ENCODE measurements at regions not wholly inside any gene's neighbourhood (a gene's known extent, or its start where the extent isn't known, plus 50 kb on each side); places are given as distances from the start of the nearest gene placed in this dataset.

GRCh38 chr18:42137693-42138375, 182.8 kb downstream of the PIK3C3 start:
- DNase-seq (ENCODE audit: low spot score), result no peak

DNA sequence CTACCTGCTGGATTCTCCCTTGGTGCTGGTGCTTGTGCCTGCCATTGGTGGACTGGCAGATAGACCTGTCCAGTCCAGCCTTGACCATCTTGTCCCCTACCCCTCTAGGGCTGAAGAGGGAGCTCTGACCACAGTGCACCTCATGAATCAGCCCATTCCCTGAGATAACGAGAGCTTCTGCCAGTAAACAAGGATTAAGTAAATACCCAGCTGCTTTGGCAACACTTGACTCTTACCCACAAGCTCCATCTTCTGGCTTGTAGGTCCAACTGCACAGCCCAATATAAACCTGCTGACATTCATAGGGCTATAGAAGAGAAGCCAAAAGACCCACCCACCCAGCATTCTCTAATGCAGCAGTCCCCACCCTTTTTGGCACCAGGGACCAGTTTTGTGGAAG, 186.4 kb downstream of the PIK3C3 start:
- no peak for DNase-seq (ENCODE audit: low spot score)

- DNase-seq (ENCODE audit: low spot score), result no peak
These were observed 200.0 kb downstream of the PIK3C3 start for GRCh38 chr18:42155024-42155423.

- DNase-seq (ENCODE audit: low spot score), result no peak
These were observed 201.2 kb downstream of the PIK3C3 start for GRCh38 chr18:42156281-42156680.

- no peak for DNase-seq (ENCODE audit: low spot score)
These were observed 202.4 kb downstream of the PIK3C3 start for GRCh38 chr18:42157420-42157819.

DNA sequence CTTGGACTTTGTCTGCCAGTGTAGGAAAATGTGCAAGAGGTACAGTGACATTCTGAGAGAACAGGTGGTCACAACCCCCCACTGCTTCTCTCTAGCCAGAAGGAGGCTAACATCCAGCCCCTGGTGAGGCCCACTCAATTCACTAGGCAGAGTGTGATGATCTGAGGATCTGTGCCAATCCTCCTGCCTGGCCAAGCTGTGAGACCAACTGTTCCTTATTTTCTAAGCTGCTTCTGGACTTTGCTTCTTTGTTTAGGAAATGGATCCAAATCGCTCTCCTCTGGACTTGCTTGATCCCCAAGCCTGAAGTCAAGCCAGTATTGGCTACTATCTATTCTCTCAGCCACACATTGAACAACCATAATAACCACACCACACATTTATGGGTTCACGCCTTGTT, 202.8 kb downstream of the PIK3C3 start:
- DNase-seq (ENCODE audit: low spot score), result no peak

DNA sequence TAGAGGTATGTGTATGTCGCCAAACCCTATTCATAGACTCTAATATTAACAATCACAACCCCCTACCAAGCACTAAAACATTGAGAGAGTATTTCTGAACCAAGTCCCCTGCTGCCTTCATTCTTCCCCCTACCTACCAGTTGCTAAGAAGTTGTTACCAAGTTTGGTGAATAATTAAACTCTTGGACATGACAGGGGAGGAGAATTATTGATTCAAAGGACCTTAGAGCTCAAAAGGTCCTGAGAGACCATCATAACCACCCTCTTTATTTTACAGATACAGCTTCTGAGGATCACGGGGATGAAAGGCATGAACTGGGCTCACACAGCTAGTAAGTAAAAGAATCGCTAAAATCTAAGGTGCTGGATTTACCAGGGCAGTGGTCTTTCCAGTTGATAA, 204.1 kb downstream of the PIK3C3 start:
- no peak for DNase-seq (ENCODE audit: low spot score)

DNA sequence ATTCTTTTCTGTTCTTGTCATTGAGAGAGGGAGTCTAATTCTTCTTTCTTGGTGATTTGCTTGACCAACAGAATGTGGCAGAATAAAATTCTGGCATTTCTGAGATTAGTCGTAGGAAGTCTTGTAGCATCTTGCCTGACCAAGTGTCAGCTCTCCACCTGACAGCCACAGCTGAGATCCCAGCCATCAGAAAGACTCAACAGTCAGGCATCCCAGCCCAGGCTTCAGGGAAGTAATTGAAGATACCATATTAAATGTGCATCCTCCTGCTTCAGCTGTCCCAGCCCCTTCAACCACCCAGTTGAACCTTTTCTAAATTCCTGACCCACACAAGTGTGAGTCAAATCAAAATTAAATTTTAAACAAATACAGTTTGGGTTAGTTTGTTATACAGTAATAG, 208.3 kb downstream of the PIK3C3 start:
- DNase-seq (ENCODE audit: low spot score), result no peak

GRCh38 chr18:42164556-42164955, 209.5 kb downstream of the PIK3C3 start:
- DNase-seq (ENCODE audit: low spot score), result no peak

DNA sequence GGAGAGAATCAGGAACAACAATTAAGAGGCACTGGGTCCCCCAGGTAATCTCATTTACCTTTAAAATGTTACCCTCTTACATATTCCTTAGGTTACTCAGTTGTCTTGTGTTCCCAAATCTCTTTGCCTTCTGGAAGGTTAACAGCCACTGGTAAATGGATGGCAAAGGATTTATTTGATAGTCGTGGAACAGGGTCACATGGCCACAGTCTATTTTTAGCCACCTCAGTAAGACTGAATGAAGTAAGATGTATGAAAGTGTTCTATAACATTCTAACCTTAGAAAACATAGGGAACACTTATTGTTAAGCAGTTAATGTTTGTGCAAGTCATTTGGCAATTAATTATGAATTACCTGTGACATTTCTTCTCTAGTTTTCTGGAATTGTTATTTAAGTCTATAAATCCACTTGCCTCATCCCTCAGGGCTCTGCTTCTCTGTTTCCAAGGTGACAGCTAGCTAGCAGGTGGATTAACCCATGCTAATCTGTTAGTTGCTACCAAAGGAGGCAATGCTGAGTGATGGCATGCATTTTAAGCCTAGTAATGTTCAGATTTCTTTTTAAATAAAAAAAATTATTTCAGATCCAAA, 211.0 kb downstream of the PIK3C3 start:
- DNase-seq (ENCODE audit: low spot score), result no peak

DNA sequence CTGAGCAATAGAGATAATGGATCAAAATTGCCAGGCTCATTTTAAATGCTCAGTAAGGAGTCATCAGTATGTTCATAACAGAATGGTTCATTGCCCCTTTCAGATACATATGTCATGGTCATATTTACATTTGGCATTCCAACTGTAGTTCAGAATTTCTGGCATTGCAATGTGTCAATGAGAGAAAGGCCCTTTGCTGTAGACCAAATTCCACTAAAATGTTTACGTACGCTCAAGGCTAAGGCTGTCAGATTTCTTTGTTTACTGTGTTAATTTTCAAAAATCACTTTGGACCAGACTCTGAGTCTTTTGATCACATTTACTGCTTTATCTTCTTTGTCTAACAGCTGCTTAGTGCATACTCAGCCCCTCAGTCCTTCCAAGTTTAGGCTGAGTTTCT, 213.5 kb downstream of the PIK3C3 start:
- DNase-seq (ENCODE audit: low spot score), result no peak

DNA sequence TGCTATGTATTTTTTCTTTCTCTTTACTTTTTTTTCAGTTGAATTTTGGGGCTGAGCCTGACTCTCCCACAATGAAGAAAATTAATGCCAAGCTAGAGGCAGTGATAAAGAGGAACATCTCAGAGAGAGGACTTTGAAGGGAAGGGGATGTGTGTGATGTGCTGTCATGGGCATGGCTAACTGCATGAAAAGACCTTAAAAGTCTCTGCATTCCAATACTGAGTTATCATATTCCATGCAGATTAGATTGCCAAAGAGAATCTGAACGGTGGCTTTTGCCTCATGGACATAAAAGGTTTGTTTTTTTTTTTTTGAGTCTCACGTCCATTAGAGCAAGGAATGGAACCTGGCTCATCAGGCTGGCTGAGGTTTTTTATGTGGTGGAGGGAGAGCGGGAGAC, 213.9 kb downstream of the PIK3C3 start:
- DNase-seq (ENCODE audit: low spot score), result no peak

- DNase-seq (ENCODE audit: low spot score), result no peak
These were observed 219.9 kb downstream of the PIK3C3 start for GRCh38 chr18:42174909-42175308.

DNA sequence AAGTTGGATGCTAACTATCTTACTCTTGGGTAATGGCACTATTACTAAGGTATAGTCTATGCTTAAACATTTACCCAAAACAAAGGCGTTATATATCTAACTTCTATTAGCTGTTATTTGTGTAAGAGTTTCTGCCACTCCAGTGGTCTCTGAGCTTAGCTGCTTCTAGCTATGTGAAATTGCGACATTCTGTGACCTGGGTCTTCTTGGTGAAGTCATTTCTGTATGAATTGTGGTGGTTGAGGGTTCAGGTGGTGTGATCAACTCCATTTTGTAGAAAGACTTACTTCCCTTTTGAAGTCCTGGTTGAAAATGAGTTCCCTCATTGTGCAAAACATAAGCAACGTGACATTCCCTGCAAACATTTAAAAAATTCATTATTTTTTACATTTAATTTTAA, 221.6 kb downstream of the PIK3C3 start:
- DNase-seq (ENCODE audit: low spot score), result no peak

GRCh38 chr18:42177390-42177789, 222.4 kb downstream of the PIK3C3 start:
- no peak for DNase-seq (ENCODE audit: low spot score)

GRCh38 chr18:42178376-42179080, 223.5 kb downstream of the PIK3C3 start:
- no peak for DNase-seq (ENCODE audit: low spot score)

DNA sequence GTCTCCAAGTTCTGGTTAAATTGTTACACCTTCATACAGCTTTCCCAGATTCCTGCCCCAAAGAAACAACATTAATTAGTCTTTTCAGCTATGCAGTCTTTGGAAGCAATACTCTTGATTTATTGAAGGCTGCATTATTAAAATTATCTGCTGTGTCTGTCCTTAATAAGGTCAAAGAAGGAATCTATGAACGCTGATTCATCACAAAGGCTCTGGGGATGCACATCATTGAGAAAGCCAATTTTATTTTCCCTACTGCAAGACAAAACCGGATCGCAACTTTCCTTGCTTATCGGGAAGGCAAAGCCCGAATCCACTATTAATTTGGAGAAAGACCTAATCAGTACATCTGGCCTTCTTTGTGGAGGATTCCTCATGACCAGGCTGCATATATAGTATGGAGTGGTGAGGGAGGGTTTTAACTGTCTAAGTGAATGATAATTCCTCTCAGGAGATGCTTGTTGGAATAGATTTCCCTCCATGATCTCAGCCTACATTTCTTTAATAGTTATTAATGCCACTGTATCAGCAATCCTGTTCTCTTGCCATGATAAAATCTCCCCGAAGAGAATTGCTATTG, 224.6 kb downstream of the PIK3C3 start:
- no peak for DNase-seq (ENCODE audit: low spot score)

DNA sequence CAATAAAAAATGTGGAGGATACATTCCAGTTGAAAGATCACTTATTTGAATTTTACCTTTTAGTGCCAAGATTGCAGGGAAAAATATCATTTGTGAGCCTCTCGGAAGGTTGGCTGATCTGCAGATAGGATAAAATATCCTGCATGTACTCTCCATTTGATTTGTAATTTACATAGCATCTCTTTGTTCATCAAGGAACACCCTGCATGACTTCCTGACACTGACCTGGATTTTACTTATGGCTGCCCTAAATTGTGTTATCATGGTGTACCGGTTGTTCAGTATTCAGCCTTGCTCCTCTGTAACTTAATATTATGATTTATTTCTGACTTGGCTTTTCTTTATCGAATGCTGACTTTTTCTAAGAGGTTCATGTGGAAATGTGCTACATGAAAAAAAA, 226.4 kb downstream of the PIK3C3 start:
- DNase-seq (ENCODE audit: low spot score), result no peak

GRCh38 chr18:42182728-42183700, 228.0 kb downstream of the PIK3C3 start:
- no peak for DNase-seq (ENCODE audit: low spot score)

DNA sequence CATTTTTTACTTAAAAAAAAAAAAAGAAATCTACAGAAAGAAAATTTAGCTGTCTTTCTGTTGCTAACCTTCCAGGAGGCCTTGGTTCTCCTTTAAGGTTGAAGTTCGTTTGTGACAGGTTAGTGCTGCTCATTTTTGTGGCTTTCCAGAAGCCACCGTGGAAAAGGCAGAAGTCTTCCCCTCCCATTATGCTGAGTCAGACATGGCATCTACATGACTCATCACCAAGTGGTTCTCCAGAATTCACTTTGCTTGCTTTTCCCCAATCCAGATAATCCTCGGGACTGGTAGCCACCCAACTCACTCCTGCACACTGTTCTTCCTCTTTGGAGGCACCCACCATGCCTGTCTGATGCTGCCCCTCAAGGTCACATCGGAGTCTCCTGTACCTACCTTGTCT, 228.7 kb downstream of the PIK3C3 start:
- no peak for DNase-seq (ENCODE audit: low spot score)

DNA sequence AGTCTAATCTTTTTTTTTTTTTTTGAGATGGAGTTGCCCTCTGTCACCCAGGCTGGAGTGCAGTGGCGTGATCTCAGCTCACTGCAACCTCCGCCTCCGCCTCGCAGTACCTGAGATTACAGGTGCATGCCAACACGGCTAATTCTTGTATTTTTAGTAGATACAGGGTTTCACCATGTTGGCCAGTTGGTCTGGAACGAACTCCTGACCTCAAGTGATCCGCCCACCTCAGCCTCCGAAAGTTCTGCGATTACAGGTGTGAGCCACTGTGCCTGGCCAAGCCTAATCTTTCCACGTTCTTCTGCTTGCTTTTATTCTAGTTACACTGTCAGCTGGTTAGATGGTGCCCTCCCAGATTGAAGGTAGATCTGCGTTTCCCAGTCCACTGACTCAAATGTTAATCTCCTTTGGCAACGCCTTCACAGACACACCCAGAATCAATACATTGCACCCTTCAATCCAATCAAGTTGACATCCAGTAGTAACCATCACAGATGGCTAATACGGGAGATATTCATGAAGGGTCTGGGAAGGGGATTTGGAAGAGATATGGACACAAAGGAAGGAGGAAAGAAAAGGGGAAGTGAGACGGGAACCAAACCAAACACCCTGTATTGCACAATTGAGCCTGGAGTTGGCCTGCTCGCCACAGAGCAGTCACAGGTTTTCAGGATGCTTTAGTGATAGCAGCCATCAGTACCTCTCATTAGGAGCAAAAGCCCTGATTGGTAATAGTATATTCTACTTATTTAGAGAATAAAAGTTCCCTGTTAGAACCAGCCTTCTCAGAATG, 229.8 kb downstream of the PIK3C3 start:
- no peak for DNase-seq (ENCODE audit: low spot score)

All from hematopoietic multipotent progenitor cell treated with erythropoietin and hydrocortisone succinate and interleukin-3 and kit ligand, for 15 days (in vitro differentiated cells).